Duodenal mucosa (tissue), 2 donors: ENCODE measurements at regions not wholly inside any gene's neighbourhood (a gene's known extent, or its start where the extent isn't known, plus 50 kb on each side); places are given as distances from the start of the nearest gene placed in this dataset.
"Not testable (repeated sequence)": the region's sequence is repeated elsewhere in the genome, so short reads cannot be mapped to it uniquely, and the experiment has no call there.

Experiments used
- H3K27ac ChIP-seq: one replicate; pipeline ENCODE4 v1.7.0; 2013; ENCODE audit warnings: low read depth, low read length
- H3K27me3 ChIP-seq, 2 donors: one replicate each; pipeline ENCODE4 v1.7.0; 2013; ENCODE audit warnings: low read length in 2 of 2, control low read depth in 1 of 2; ENCODE audit not compliant: insufficient read depth in 2 of 2, control insufficient read depth in 1 of 2
- H3K36me3 ChIP-seq, 2 donors: one replicate each; pipeline ENCODE4 v1.7.0; 2013; ENCODE audit warnings: low read length in 2 of 2, control low read depth in 1 of 2; ENCODE audit not compliant: insufficient read depth in 2 of 2, control insufficient read depth in 1 of 2
- H3K4me1 ChIP-seq, 2 donors: one replicate each; pipeline ENCODE4 v1.7.0; 2013; ENCODE audit warnings: low read length in 2 of 2, control low read depth in 1 of 2; ENCODE audit not compliant: insufficient read depth in 2 of 2, control insufficient read depth in 1 of 2
- H3K4me3 ChIP-seq, 2 donors: one replicate each; pipeline ENCODE4 v1.7.0; 2013; ENCODE audit warnings: low read length in 2 of 2, low read depth in 1 of 2
- H3K9ac ChIP-seq, 2 donors: one replicate each; pipeline ENCODE4 v1.7.0; 2013; ENCODE audit warnings: low read length in 2 of 2, low read depth in 1 of 2
- H3K9me3 ChIP-seq, 2 donors: one replicate each; pipeline ENCODE4 v1.7.0; 2013; ENCODE audit warnings: low read length in 2 of 2, control low read depth in 1 of 2; ENCODE audit not compliant: control insufficient read depth in 1 of 2

GRCh38 chr6:132187816-132188215 lies 213.5 kb downstream of the MOXD1 start:
- no peak overlapping the region for H3K9ac ChIP-seq

GRCh38 chr6:132184966-132185365 lies 216.3 kb downstream of the MOXD1 start:
- not testable (repeated sequence) for H3K27me3 ChIP-seq, H3K4me1 ChIP-seq, H3K4me3 ChIP-seq, H3K9ac ChIP-seq, H3K9me3 ChIP-seq, H3K27ac ChIP-seq, H3K36me3 ChIP-seq

More at GRCh38 chr6:132187816-132188215, 213.5 kb downstream of the MOXD1 start:
- no peak overlapping the region for H3K4me3 ChIP-seq
- H3K27ac ChIP-seq: no peak overlapping the region
- H3K36me3 ChIP-seq: no peaks in the 10 kb centered on the region
- no peaks in the 10 kb centered on the region for H3K4me1 ChIP-seq
- H3K27me3 ChIP-seq: no peaks in the 10 kb centered on the region
- no peaks in the 10 kb centered on the region for H3K9me3 ChIP-seq

- no peaks in the 10 kb centered on the region for H3K27me3 ChIP-seq
Measured at GRCh38 chr6:132179955-132180354, 221.3 kb downstream of the MOXD1 start.

GRCh38 chr6:132174919-132175318 lies 223.7 kb upstream of the CCN2 start:
- Histone ChIP-seq H3K9ac (no peak overlapping the region), H3K4me1 (no peaks in the 10 kb centered on the region), H3K27me3 (no peaks in the 10 kb centered on the region), H3K27ac (no peak overlapping the region), H3K36me3 (no peaks in the 10 kb centered on the region), H3K4me3 (no peak overlapping the region), H3K9me3 (peaks cover 5 to 9% of the 10 kb centered on the region in 2 donors)

More at GRCh38 chr6:132179955-132180354, 221.3 kb downstream of the MOXD1 start:
- no peak overlapping the region for H3K9ac ChIP-seq
- H3K4me1 ChIP-seq: no peaks in the 10 kb centered on the region
- no peak overlapping the region for H3K4me3 ChIP-seq
- peaks cover 2 to 3% of the 10 kb centered on the region in 2 donors for H3K9me3 ChIP-seq
- no peaks in the 10 kb centered on the region for H3K36me3 ChIP-seq
- H3K27ac ChIP-seq: no peak overlapping the region

- no peaks in the 10 kb centered on the region for H3K36me3 ChIP-seq
- no peaks in the 10 kb centered on the region for H3K9me3 ChIP-seq
- no peak overlapping the region for H3K27ac ChIP-seq
- H3K4me1 ChIP-seq: no peaks in the 10 kb centered on the region
- H3K4me3 ChIP-seq: no peak overlapping the region
- H3K27me3 ChIP-seq: no peaks in the 10 kb centered on the region
- H3K9ac ChIP-seq: no peak overlapping the region
Measured at GRCh38 chr6:132168961-132169360, 217.8 kb upstream of the CCN2 start.

GRCh38 chr6:132167929-132168892 lies 217.0 kb upstream of the CCN2 start:
- Histone ChIP-seq H3K9me3 (no peaks in the 10 kb centered on the region), H3K4me1 (no peaks in the 10 kb centered on the region), H3K36me3 (no peaks in the 10 kb centered on the region), H3K27me3 (no peaks in the 10 kb centered on the region), H3K4me3 (no peak overlapping the region), H3K27ac (no peak overlapping the region), H3K9ac (no peak overlapping the region)

GRCh38 chr6:132166526-132167051 lies 215.4 kb upstream of the CCN2 start:
- Histone ChIP-seq H3K27me3 (no peaks in the 10 kb centered on the region), H3K4me3 (no peak overlapping the region), H3K27ac (no peak overlapping the region), H3K9me3 (no peaks in the 10 kb centered on the region), H3K9ac (no peak overlapping the region), H3K36me3 (no peaks in the 10 kb centered on the region), H3K4me1 (no peaks in the 10 kb centered on the region)

- Histone ChIP-seq H3K4me3 (no peak overlapping the region), H3K4me1 (no peaks in the 10 kb centered on the region), H3K9me3 (no peaks in the 10 kb centered on the region), H3K27me3 (no peaks in the 10 kb centered on the region), H3K9ac (no peak overlapping the region), H3K27ac (no peak overlapping the region), H3K36me3 (no peaks in the 10 kb centered on the region)
Measured at GRCh38 chr6:132165677-132166076, 214.5 kb upstream of the CCN2 start.

- Histone ChIP-seq H3K4me3 (no peak overlapping the region), H3K27ac (no peak overlapping the region), H3K36me3 (no peaks in the 10 kb centered on the region), H3K9me3 (no peaks in the 10 kb centered on the region), H3K4me1 (no peaks in the 10 kb centered on the region), H3K27me3 (no peaks in the 10 kb centered on the region), H3K9ac (no peak overlapping the region)
Measured at GRCh38 chr6:132161283-132161682, 210.1 kb upstream of the CCN2 start.

- Histone ChIP-seq H3K4me1 (no peaks in the 10 kb centered on the region), H3K36me3 (no peaks in the 10 kb centered on the region), H3K9ac (no peak overlapping the region), H3K27me3 (no peaks in the 10 kb centered on the region), H3K9me3 (no peaks in the 10 kb centered on the region), H3K27ac (no peak overlapping the region), H3K4me3 (no peak overlapping the region)
Measured at GRCh38 chr6:132153221-132153898, 202.2 kb upstream of the CCN2 start.
